GM12878 (cell line): ENCODE measurements at regions not wholly inside any gene's neighbourhood (a gene's known extent, or its start where the extent isn't known, plus 50 kb on each side); places are given as distances from the start of the nearest gene placed in this dataset.

ENCODE experiments used
- NRF1 ChIP-seq: conservative IDR thresholded peaks from 2 replicates; pipeline ENCODE4 v1.6.1; 2011; ENCODE audit warnings: mild to moderate bottlenecking, low read depth, low read length, improper control_type of control experiment
- RCOR1 ChIP-seq: conservative IDR thresholded peaks from 2 replicates; pipeline ENCODE4 v1.6.1; 2012; ENCODE audit warnings: low read depth, low read length, improper control_type of control experiment
- TAF1 ChIP-seq: IDR thresholded peaks from 2 replicates; pipeline ENCODE4 v1.6.1; 2011; ENCODE audit warnings: mild to moderate bottlenecking, low read depth, low read length, borderline replicate concordance
- ZSCAN29 ChIP-seq: fragments of 450-650 bp; IDR thresholded peaks from 2 replicates; pipeline ENCODE4 v1.6.1; 2017; ENCODE audit warnings: mild to moderate bottlenecking, moderate library complexity
- TF ChIP-seq, protein P1 (sequence below): fragments of 450-650 bp; formaldehyde crosslinking; IDR thresholded peaks from 2 replicates; pipeline ENCODE4 v1.4.0; 2022; ENCODE audit warnings: mild to moderate bottlenecking, moderate library complexity

DNA sequence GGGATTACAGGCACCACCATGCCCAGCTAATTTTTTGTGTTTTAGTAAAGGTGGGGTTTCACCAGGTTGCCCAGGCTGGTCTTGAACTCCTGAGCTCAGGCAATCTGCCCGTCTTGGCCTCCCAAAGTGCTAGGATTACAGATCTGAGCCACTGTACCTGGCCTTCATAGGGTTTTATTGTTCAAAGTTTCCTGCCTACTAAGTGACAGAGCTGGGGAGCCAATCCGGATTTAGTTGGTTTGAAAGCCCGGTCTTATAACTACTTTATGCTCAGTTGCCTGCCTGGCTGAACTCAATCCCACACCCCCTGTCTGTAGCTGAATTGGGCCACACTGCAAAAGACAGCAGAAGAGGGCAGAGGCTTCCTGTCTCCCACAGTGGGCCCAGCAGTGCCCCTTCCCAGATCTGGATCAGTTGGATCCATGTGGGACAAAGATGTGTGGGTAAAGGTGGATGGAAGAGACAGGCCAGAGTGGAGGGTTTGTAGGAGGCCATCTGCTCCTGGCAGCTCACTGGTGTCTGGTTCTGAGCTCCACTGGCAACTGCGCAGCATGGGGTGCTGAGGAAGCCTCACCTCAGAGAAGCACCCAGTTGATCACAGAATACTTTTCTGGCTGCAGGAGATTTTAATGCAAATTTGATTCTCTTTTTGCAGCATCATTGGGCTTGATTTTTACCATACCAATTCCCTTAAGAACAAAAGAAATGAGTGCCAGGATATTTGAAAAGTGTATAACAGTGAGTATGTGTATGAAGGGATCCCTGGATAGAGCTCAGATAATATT lies 144.9 kb downstream of the DDX1 start:
- TF ChIP-seq RCOR1 (no peak), TAF1 (no peak), NRF1 (no peak), ZSCAN29 (no peak)
- TF ChIP-seq, protein P1, sequence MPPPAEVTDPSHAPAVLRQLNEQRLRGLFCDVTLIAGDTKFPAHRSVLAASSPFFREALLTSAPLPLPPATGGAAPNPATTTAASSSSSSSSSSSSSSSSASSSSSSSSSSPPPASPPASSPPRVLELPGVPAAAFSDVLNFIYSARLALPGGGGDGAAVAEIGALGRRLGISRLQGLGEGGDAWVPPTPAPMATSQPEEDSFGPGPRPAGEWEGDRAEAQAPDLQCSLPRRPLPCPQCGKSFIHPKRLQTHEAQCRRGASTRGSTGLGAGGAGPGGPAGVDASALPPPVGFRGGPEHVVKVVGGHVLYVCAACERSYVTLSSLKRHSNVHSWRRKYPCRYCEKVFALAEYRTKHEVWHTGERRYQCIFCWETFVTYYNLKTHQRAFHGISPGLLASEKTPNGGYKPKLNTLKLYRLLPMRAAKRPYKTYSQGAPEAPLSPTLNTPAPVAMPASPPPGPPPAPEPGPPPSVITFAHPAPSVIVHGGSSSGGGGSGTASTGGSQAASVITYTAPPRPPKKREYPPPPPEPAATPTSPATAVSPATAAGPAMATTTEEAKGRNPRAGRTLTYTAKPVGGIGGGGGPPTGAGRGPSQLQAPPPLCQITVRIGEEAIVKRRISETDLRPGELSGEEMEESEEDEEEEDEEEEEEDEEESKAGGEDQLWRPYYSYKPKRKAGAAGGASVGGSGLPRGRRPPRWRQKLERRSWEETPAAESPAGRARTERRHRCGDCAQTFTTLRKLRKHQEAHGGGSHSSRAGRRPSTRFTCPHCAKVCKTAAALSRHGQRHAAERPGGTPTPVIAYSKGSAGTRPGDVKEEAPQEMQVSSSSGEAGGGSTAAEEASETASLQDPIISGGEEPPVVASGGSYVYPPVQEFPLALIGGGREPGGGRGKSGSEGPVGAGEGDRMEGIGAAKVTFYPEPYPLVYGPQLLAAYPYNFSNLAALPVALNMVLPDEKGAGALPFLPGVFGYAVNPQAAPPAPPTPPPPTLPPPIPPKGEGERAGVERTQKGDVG (CRISPR knock-in tag), result no peak
